GM12891 (cell line): ENCODE measurements at regions not wholly inside any gene's neighbourhood (a gene's known extent, or its start where the extent isn't known, plus 50 kb on each side); places are given as distances from the start of the nearest gene placed in this dataset.
"Not testable (repeated sequence)": the region's sequence is repeated elsewhere in the genome, so short reads cannot be mapped to it uniquely, and the experiment has no call there.

Experiments
- POLR2A ChIP-seq: IDR thresholded peaks from 2 replicates; pipeline ENCODE4 v1.6.1; 2011; ENCODE audit warnings: low read depth, low read length, control low read depth
- TAF1 ChIP-seq: IDR thresholded peaks from 2 replicates; pipeline ENCODE4 v1.6.1; 2011; ENCODE audit warnings: low read depth, low read length, control low read depth

DNA sequence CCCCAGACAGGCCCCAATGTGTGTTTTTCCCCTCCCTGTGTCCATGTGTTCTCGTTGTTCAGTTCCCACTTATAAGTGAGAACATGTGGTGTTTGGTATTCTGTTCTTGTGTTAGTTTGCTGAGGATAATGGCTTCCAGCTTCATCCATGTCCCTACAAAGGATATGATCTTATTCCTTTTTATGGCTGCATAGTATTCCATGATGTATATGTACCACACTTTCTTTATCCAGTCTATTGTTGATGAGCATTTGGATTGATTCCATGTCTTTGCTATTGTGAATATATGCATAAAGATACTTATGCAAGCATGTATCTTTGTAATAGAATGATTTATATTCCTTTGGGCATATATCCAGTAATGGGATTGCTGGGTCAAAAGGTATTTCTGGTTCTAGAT, 125.3 kb downstream of the GATA3 start:
- not testable (repeated sequence) for TF ChIP-seq POLR2A, TAF1
